ENCODE measurements at regions not wholly inside any gene's neighbourhood (a gene's known extent, or its start where the extent isn't known, plus 50 kb on each side); places are given as distances from the start of the nearest gene placed in this dataset.
"Not testable (repeated sequence)": the region's sequence is repeated elsewhere in the genome, so short reads cannot be mapped to it uniquely, and the experiment has no call there.

DNA sequence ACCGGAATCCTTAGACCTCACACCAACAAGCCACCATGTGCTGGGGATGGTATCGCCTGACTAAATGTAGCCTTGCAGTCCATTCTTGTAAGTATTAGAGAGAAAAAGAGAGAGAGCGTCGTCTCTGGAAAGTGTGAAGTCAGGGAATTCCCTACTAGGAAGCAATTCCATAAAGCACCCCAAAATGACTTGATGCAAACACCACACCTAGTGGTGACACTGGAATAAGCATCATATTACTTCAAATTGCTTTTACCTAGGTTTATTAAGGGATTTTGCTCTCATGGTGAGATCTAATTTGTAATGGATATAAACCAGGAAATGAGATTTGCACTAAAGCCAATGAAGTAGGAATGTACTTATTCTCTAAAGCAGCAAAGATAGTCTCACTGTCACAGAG lies 111.4 kb upstream of the METTL9 start:
- not testable (repeated sequence) for H3K9me3 Mint-ChIP-seq; H3K27ac Mint-ChIP-seq; DNase-seq; H3K27me3 Mint-ChIP-seq; H3K4me1 Mint-ChIP-seq (ENCODE audit: low read depth); H3K4me3 Mint-ChIP-seq; H3K36me3 Mint-ChIP-seq (ENCODE audit: low read depth)

GRCh38 chr16:21499046-21499445 lies 100.3 kb upstream of the METTL9 start:
- not testable (repeated sequence) for H3K27ac Mint-ChIP-seq, H3K27me3 Mint-ChIP-seq, DNase-seq, H3K9me3 Mint-ChIP-seq, H3K4me3 Mint-ChIP-seq
- H3K4me1 Mint-ChIP-seq (ENCODE audit: low read depth) = peaks cover 13% of the 10 kb centered on the region
- peaks cover 20% of the 10 kb centered on the region for H3K36me3 Mint-ChIP-seq (ENCODE audit: low read depth)

DNA sequence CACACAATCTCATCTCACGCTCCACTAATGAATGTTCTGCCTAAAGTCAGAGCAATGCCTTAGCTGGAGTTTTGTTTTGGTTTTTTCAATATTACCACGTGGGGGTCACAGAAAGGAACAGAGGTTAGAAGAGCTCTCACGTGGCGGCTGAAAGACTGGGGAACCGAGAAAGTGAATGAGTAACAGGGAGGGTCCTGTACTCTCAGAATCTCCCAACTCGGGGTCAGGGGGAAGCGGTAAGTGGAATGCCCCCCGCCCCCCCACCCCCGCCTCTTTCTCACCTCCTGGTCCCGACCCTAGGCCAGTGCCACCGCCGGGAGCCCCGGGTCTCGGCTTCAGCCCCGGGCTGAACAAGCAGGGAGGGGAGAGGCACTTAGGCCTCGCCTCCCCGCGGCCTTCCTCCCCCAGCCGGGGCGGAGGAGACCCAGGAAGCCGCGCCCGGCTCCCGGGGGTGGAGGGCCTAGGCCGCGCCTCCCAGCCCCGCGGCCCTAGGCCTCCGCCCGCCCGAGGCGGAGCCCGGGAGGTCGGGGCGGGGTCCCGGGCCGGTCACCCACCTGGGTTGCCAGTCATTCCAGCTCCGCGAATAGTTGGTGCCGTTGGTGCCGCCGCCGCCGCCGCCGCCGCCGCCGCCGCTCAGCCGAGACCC lies 98.0 kb upstream of the METTL9 start:
- not testable (repeated sequence) for H3K9me3 Mint-ChIP-seq, H3K27me3 Mint-ChIP-seq
- Mint-ChIP-seq H3K27ac (peak overlapping the region; percentile 99), H3K4me3 (peak overlapping the region; percentile 88), H3K36me3 (ENCODE audit: low read depth) (peaks cover 32% of the 10 kb centered on the region), H3K4me1 (ENCODE audit: low read depth) (peaks cover 21% of the 10 kb centered on the region)
- peak; percentile 83 for DNase-seq

GRCh38 chr16:21501869-21502667 lies 97.3 kb upstream of the METTL9 start:
- Mint-ChIP-seq H3K9me3 (no peaks in the 10 kb centered on the region), H3K4me3 (peak overlapping the region; percentile 88), H3K4me1 (ENCODE audit: low read depth) (peaks cover 28% of the 10 kb centered on the region), H3K27ac (peak overlapping the region; percentile 99), H3K36me3 (ENCODE audit: low read depth) (peaks cover 40% of the 10 kb centered on the region), H3K27me3 (no peaks in the 10 kb centered on the region)
- peak; percentile 96 for DNase-seq

DNA sequence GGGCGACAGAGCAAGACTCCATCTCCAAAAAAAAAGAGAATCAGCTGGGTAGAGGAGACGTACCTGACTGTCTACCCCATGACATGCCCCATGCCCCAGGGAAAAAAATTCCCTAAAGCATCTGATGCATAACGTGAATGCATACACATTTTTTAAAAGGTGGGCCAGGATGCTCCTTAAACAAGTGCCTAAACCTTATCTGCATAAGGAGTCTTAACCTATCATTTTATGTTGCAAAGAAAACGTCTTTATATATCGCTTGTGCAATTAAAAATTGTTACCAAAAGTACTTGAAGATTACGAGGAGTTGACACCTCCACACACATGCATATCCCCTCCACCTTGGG lies 95.8 kb upstream of the METTL9 start:
- H3K4me3 Mint-ChIP-seq = peak overlapping the region; percentile 88

DNA sequence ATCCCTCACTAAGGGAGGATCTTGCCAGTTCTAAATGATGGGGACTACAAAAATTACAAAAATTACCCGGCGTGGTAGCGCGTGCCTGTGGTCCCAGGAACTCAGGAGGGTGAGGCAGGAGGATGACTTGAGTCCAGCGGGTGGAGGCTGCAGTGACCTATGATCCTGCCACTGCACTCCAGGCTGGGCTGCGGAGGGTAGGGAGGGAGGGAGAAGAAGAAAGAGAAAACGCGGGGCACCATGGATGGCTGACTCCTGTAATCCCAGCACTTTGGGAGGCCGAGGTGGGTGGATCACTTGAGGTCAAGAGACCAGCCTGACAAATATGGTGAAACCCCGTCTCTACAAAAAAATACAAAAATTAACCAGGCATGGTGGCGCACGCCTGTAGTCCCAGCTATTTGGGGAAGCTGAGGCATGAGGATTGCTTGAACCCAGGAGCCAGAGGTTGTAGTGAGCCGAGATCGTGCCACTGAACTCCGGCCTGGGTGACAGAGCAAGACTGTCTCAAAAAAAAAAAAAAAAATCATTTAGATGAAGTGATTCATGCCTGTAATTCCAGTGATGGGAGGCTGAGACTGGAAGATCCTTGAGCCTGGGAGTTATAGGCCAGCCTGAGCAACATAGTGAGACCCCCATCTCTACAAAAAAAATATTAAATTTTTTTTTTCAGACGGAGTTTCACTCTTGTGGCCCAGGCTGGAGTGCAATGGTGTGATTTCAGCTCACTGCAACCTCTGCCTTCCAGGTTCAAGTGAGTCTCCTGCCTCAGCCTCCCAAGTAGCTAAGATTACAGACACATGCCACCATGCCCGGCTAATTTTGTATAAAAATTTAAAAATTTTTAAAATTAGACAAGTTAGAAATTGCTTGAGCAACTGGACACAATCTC lies 95.2 kb upstream of the METTL9 start:
- H3K9me3 Mint-ChIP-seq, H3K27me3 Mint-ChIP-seq: not testable (repeated sequence)
- Mint-ChIP-seq H3K4me3 (peak overlapping the region; percentile 8), H3K36me3 (ENCODE audit: low read depth) (peaks cover 56% of the 10 kb centered on the region), H3K27ac (peak overlapping the region; percentile 99), H3K4me1 (ENCODE audit: low read depth) (peaks cover 48% of the 10 kb centered on the region)
- DNase-seq = peak; percentile 30

More for the DNA sequence above, 95.8 kb upstream of the METTL9 start:
- Mint-ChIP-seq H3K27ac (peak overlapping the region; percentile 99), H3K4me1 (ENCODE audit: low read depth) (peaks cover 41% of the 10 kb centered on the region), H3K36me3 (ENCODE audit: low read depth) (peaks cover 50% of the 10 kb centered on the region)
- H3K27me3 Mint-ChIP-seq, DNase-seq, H3K9me3 Mint-ChIP-seq: not testable (repeated sequence)

- not testable (repeated sequence) for H3K27me3 Mint-ChIP-seq, H3K9me3 Mint-ChIP-seq
- peaks cover 65% of the 10 kb centered on the region for H3K4me1 Mint-ChIP-seq (ENCODE audit: low read depth)
- H3K36me3 Mint-ChIP-seq (ENCODE audit: low read depth) = peaks cover 74% of the 10 kb centered on the region
- H3K4me3 Mint-ChIP-seq = peak overlapping the region; percentile 77
- peak; percentile 24 for DNase-seq
- peak overlapping the region; percentile 98 for H3K27ac Mint-ChIP-seq
These were observed 93.4 kb upstream of the METTL9 start for GRCh38 chr16:21505751-21506520.

GRCh38 chr16:21506857-21507456 lies 92.4 kb upstream of the METTL9 start:
- not testable (repeated sequence) for H3K27me3 Mint-ChIP-seq, H3K9me3 Mint-ChIP-seq
- peak; percentile 78 for DNase-seq
- Mint-ChIP-seq H3K4me3 (peak overlapping the region; percentile 77), H3K36me3 (ENCODE audit: low read depth) (peaks cover 80% of the 10 kb centered on the region), H3K4me1 (ENCODE audit: low read depth) (peaks cover 74% of the 10 kb centered on the region), H3K27ac (peak overlapping the region; percentile 98)

DNA sequence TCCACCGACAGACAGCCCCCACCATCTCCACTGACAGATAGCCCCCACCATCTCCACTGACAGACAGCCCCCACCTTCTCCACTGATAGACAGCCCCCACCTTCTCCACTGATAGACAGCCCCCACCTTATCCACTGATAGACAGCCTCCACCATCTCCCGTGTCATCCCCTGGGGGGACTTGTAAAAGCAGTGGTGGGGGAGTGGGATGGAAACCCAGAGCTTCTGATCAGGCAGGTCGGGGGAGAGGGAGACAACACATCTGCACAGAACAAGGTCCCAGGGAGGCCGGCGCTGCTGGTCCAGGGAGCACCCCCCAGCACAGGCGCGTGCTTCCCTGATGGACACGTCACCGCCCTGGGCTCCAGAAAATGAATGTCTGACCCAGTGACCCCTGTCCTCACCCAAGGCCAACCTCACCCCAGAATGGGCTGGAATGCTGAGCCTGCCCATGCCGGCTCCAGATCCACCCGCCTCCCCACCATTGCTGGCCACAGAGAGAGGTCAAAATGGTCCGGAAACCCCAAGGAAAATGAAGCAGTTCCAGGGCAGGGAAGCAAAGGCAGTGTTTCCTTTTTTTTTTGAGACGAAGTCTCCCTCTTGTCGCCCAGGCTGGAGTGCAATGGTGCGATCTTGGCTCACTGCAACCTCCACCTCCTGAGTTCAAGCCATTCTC lies 91.6 kb upstream of the METTL9 start:
- not testable (repeated sequence) for H3K27me3 Mint-ChIP-seq, H3K9me3 Mint-ChIP-seq
- H3K4me1 Mint-ChIP-seq (ENCODE audit: low read depth) = peaks cover 78% of the 10 kb centered on the region
- H3K27ac Mint-ChIP-seq = peak overlapping the region; percentile 98
- H3K36me3 Mint-ChIP-seq (ENCODE audit: low read depth) = peaks cover 83% of the 10 kb centered on the region
- DNase-seq = peak; percentile 36
- peak overlapping the region; percentile 77 for H3K4me3 Mint-ChIP-seq

GRCh38 chr16:21508661-21509436 lies 90.5 kb upstream of the METTL9 start:
- Mint-ChIP-seq H3K4me1 (ENCODE audit: low read depth) (peaks cover 80% of the 10 kb centered on the region), H3K4me3 (peak overlapping the region; percentile 77), H3K36me3 (ENCODE audit: low read depth) (peaks cover 83% of the 10 kb centered on the region)

GRCh38 chr16:21509437-21510086 lies 89.8 kb upstream of the METTL9 start:
- Mint-ChIP-seq H3K4me3 (peak overlapping the region; percentile 77), H3K4me1 (ENCODE audit: low read depth) (peaks cover 83% of the 10 kb centered on the region), H3K27ac (peak overlapping the region; percentile 98), H3K36me3 (ENCODE audit: low read depth) (peaks cover 83% of the 10 kb centered on the region)
- H3K27me3 Mint-ChIP-seq, H3K9me3 Mint-ChIP-seq: not testable (repeated sequence)
- DNase-seq = peak; percentile 37

More at GRCh38 chr16:21508661-21509436, 90.5 kb upstream of the METTL9 start:
- peak; percentile 60 for DNase-seq
- not testable (repeated sequence) for H3K9me3 Mint-ChIP-seq, H3K27me3 Mint-ChIP-seq
- H3K27ac Mint-ChIP-seq = peak overlapping the region; percentile 98

DNA sequence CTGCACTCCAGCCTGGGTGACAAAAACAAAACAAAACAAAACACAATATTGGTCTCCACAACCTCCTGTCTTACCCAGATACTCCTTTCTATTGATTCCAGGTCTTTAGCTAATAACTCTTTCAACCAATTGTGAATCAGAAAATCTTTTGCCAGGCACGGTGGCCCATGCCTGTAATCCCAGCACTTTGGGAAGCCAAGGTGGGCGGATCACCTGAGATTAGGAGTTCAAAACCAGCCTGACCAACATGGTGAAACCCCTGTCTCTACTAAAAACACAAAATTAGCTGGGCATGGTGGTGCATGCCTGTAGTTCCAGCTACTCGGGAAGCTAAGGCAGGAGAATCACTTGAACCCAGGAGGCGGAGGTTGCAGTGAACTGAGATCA lies 88.5 kb upstream of the METTL9 start:
- Mint-ChIP-seq H3K4me1 (ENCODE audit: low read depth) (peaks cover 92% of the 10 kb centered on the region), H3K36me3 (ENCODE audit: low read depth) (peaks cover 92% of the 10 kb centered on the region), H3K27ac (peak overlapping the region; percentile 98)
- H3K9me3 Mint-ChIP-seq, H3K4me3 Mint-ChIP-seq, H3K27me3 Mint-ChIP-seq: not testable (repeated sequence)
- DNase-seq = peak; percentile 29
